Putamen (tissue), 1 donor: ENCODE measurements at regions not wholly inside any gene's neighbourhood (a gene's known extent, or its start where the extent isn't known, plus 50 kb on each side); places are given as distances from the start of the nearest gene placed in this dataset.
"Not testable (repeated sequence)": the region's sequence is repeated elsewhere in the genome, so short reads cannot be mapped to it uniquely, and the experiment has no call there.

Source experiments
- DNase-seq: peaks from one replicate; pipeline ENCODE4 v3.0.0-alpha.2; 2016; ENCODE audit warnings: low spot score

DNA sequence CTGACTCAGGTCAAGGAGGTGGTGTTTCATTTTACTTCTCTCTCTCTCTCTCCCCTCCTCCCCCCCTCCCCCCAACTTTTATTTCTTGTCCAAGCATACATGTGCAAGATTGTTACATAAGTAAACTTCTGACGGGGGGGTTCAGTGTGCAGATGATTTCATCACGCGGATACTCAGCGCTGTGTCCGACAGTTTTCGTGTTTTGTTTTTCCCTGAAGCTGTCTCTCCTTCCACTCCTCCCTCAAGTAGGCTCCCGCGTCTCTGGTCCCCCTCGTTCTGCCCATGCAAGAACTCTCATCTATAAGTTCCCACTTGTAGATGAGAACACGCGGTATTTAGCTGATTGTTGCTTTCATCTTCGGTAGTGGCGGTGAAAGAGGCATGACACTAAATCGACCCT is 111.0 kb upstream of the ANKRD30BL start:
- DNase-seq: no peak

GRCh38 chr2:132273585-132273984 is 111.8 kb upstream of the ANKRD30BL start:
- DNase-seq: not testable (repeated sequence)

DNA sequence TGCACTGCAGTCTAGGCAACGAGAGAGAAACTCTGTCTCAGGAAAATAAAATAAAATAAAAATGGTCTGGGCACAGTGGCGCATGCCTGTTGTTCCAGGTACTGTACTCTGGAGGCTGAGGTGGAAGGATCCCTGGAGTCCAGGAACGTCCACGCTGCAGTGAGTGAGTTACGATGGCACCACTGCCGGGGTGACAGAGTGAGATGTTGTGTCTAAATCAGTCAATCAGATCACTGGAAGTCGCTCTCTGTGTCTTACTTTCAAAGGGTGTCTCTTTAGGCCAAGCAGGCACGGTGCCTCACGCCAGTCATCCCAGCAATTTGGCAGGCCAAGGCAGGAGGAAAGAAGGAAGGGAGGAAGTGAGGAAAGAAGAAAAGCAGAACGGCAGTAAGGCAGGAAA is 112.2 kb upstream of the ANKRD30BL start:
- no peak for DNase-seq

GRCh38 chr2:132275396-132275795 is 113.6 kb upstream of the ANKRD30BL start:
- DNase-seq: no peak

DNA sequence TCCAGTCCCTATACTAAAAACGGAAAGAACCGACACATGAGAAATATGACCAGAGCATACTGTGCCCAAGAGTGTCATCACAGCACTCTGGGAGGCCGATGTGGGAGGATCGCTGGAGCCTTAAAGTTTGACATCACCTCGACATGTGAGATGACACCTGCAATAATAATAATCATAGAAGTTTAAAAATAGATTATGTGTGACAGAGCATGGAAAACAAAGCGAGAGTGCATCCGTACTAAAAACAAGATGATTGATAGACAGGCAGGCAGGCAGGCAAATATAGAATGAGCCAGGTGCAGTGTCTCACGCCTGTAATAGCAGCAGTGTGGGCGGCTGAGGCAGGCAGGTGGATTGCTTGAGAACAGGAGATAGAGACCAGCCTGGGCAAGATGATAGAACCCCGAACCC is 114.8 kb upstream of the ANKRD30BL start:
- no peak for DNase-seq

GRCh38 chr2:132278267-132278666 is 116.5 kb upstream of the ANKRD30BL start:
- DNase-seq: no peak

DNA sequence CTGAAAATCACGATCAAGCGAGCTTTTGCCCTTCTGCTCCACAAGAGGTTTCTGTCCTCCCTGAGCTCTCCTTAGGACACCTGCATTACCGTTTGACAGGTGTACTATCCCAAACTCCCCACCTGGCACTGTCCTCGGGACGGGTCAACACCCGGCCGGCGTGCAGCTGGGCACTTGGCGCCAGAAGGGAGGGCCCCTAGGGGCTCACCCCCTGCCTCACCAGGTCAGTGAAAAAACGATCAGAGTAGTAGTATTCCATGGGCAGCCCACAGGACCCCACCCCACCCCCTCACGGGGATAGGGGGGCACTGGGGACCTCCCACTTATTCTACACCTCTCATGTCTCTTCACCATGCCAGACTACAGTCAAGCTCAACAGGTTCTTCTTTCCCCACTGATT is 117.6 kb upstream of the ANKRD30BL start:
- no peak for DNase-seq

- no peak for DNase-seq
These were observed 118.3 kb upstream of the ANKRD30BL start for GRCh38 chr2:132279930-132280615.

GRCh38 chr2:132280912-132281311 is 119.2 kb upstream of the ANKRD30BL start:
- no peak for DNase-seq

DNA sequence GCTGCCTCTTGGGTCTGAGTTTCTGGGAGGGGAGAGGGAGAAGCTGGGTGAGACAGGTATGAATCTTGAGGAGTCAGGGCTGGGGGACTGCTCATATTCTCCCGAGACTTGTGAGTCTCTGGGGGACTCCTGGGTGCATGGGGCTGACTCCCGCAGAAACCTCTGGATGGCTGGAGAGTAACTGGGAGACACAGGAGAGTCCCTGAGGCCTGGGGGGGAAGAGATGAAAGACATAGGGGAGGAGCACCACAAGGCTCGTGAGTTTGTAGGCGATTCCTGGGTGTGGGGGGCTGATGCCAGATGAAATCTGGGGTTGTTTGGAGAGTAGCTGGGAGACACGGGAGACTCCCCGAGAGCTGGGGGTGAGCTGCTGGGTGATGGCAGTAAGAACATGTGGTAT is 120.4 kb upstream of the ANKRD30BL start:
- DNase-seq: not testable (repeated sequence)

- DNase-seq: no peak
These were observed 121.2 kb upstream of the ANKRD30BL start for GRCh38 chr2:132282911-132283310.

GRCh38 chr2:132286289-132286911 is 124.6 kb upstream of the ANKRD30BL start:
- not testable (repeated sequence) for DNase-seq

DNA sequence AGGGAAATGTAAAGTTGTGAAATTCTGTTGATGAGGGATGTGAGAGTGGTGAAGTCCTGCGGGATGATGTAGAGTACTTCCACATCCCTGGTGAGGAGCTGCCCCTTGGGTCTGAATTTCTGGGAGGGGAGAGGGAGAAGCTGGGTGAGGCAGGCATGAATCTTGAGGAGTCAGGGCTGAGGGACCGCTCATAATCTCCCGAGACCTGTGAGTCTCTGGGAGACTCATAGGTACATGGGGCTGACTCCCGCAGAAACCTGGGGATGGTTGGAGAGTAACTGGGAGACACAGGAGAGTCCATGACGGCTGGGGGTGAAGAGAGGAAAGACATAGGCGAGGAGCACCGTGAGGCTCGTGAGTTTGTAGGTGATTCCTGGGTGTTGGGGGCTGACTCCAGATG is 126.2 kb upstream of the ANKRD30BL start:
- DNase-seq: not testable (repeated sequence)

DNA sequence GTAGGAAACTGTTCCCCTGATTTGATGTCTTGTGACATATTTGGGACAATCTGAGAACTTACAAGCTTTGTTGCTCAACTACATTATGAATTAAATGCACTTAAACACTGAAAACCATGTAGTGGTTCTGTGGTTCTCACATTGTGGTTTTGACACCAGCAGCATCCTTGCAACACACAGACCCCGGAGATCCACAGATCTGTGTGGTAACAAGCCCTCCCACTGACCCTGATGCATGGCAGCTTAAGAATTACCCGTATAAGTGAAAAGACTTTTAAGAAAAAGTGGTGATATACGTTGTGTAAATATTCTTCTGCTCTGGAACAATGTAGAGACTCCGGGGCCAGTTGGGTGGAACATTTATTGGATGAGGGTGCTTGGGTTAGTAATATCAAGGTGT is 127.4 kb upstream of the ANKRD30BL start:
- peak; percentile 8 for DNase-seq

DNA sequence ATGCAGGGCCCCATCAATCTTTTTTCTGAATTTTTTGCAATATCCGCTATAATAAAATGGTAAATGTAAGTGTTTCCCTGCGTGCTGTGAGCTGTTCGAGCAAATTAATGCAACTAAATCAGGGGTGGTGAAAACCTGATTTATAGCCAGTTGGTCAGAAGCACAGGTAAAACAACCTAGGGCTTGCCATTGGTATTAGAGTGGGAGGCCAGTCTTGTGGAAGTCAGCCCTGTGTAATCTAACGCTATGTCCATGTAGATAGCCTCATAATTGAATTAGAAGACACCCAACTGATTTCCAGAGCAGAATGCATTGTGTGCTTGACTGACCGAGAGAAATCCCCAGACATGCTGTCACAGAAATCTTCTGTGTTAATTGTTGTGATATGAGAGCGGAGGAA is 126.8 kb upstream of the GPR39 start:
- DNase-seq: not testable (repeated sequence)

GRCh38 chr2:132300592-132301378 is 115.8 kb upstream of the GPR39 start:
- not testable (repeated sequence) for DNase-seq

DNA sequence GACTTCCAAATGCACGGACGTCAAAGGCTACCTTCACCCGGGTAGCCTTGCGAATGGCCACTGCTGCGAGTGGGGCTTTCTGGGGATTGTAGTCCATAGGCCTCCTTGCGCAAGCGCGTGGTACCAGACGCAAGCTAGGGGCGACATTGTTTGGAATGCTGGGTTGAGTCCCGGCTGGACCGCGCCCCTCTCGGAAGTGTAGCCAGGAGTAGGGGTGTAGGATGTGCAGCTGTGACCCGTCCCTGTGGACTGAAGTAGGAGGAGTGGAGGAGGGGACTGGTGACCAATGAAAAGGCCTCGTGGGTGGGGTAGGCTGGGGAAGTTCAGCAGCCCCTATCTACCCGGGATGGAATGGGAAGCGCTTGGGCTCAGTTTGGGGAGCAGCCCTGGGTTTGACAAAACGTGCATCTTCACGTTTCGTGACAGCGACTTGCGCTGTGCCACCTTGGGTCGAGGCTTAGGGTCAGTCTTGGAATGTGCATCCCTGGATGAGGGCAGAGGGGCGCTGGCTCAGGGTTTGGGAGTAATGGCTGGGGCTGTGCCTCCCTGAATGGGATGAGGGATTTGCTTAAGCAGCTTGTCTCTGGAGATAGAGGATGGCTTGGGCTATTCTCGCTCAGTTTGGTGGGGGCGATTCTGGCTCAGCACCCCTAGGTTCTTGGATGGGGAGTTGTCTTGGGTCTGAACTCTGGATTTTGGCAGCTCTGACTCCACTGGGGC is 111.8 kb upstream of the GPR39 start:
- peak; percentile 84 for DNase-seq

DNA sequence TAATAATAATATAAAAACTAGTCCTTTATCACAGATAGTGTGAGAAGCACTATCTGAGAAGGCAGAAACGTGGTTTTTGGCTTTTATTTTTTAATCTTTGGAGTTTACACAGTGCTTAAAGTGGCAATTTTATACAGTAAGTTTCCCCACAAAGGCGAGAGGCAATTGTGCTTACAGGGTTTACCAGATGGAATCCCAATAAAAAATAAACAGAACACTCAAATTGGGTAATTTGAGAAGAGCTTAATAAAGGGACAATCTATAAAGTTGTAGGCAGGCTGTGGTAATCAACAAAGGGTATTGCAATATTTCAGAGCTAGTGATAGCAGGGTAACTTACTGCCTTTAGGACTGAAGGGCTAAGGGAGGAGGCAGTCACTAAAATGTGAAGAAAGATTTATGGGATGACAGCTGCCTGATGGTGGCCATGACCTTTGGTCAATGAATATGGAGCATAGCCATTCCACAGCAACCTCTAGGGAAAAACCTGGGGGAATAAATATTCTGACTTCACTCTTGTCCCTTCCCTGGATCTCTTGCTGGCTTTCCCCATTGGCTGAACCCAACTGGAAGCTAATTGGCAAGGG is 108.9 kb upstream of the GPR39 start:
- DNase-seq: not testable (repeated sequence)

GRCh38 chr2:132309203-132309602 is 107.4 kb upstream of the GPR39 start:
- not testable (repeated sequence) for DNase-seq

DNA sequence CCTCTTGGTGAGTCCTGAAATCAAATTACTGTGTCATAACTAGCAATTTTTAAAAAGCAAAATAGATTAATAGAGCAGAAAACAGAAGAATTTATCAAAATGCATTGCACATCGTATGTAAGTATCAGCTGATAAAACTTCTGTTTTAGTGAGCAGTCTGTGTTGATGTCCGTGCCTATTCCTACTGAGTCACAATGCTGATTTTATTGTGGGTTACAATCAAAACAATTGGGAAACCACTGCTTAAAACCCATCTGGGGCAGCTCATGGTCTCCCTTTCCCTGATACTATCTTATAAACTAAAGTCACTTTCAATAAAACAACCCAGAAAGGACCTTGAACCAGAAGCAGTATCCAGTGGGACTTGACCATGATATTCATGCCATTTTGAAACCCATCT is 101.1 kb upstream of the GPR39 start:
- DNase-seq: not testable (repeated sequence)

GRCh38 chr2:132317026-132317680 is 99.5 kb upstream of the GPR39 start:
- not testable (repeated sequence) for DNase-seq
